NCI-H187 (cell line): ENCODE measurements at regions not wholly inside any gene's neighbourhood (a gene's known extent, or its start where the extent isn't known, plus 50 kb on each side); places are given as distances from the start of the nearest gene placed in this dataset.

ENCODE experiments used
- DNase-seq, 2 experiments: peaks; one replicate each; lab custom pipeline; 2025; lab: John Stamatoyannopoulos, UW

GRCh38 chr13:39284801-39285388 lies 246.6 kb downstream of the NHLRC3 start:
- no peak for DNase-seq
